ENCODE measurements at regions not wholly inside any gene's neighbourhood (a gene's known extent, or its start where the extent isn't known, plus 50 kb on each side); places are given as distances from the start of the nearest gene placed in this dataset.

GRCh38 chr6:2516059-2516458, 234.7 kb downstream of the MYLK4 start:
- Histone ChIP-seq H3K9me3 (ENCODE audit: control insufficient read depth, insufficient read depth, low read length) (peaks cover 7% of the 10 kb centered on the region; the same call in 1 of the 2 replicates), H3K27ac (ENCODE audit: low read depth, low read length) (no peak overlapping the region), H3K9ac (ENCODE audit: low read depth, low read length) (no peak overlapping the region), H3K27me3 (ENCODE audit: control insufficient read depth, insufficient read depth, low read length) (no peaks in the 10 kb centered on the region), H3K36me3 (ENCODE audit: control insufficient read depth, insufficient read depth, low read length) (no peaks in the 10 kb centered on the region), H3K4me3 (ENCODE audit: low read depth, low read length) (no peak overlapping the region), H3K4me1 (ENCODE audit: control insufficient read depth, insufficient read depth, low read length) (no peaks in the 10 kb centered on the region)

GRCh38 chr6:2514965-2515543, 235.7 kb downstream of the MYLK4 start:
- Histone ChIP-seq H3K4me1 (ENCODE audit: control insufficient read depth, insufficient read depth, low read length) (no peaks in the 10 kb centered on the region), H3K27me3 (ENCODE audit: control insufficient read depth, insufficient read depth, low read length) (no peaks in the 10 kb centered on the region), H3K9me3 (ENCODE audit: control insufficient read depth, insufficient read depth, low read length) (peaks cover 5% of the 10 kb centered on the region; the same call in 1 of the 2 replicates), H3K9ac (ENCODE audit: low read depth, low read length) (no peak overlapping the region), H3K27ac (ENCODE audit: low read depth, low read length) (no peak overlapping the region), H3K36me3 (ENCODE audit: control insufficient read depth, insufficient read depth, low read length) (no peaks in the 10 kb centered on the region), H3K4me3 (ENCODE audit: low read depth, low read length) (no peak overlapping the region)

- Histone ChIP-seq H3K9ac (ENCODE audit: low read depth, low read length) (no peak overlapping the region), H3K36me3 (ENCODE audit: control insufficient read depth, insufficient read depth, low read length) (no peaks in the 10 kb centered on the region), H3K27me3 (ENCODE audit: control insufficient read depth, insufficient read depth, low read length) (no peaks in the 10 kb centered on the region), H3K4me1 (ENCODE audit: control insufficient read depth, insufficient read depth, low read length) (no peaks in the 10 kb centered on the region), H3K9me3 (ENCODE audit: control insufficient read depth, insufficient read depth, low read length) (no peaks in the 10 kb centered on the region; the same call in 1 of the 2 replicates), H3K4me3 (ENCODE audit: low read depth, low read length) (no peak overlapping the region), H3K27ac (ENCODE audit: low read depth, low read length) (no peak overlapping the region)
Measured at GRCh38 chr6:2512802-2513201, 237.9 kb downstream of the MYLK4 start.

- Histone ChIP-seq H3K9ac (ENCODE audit: low read depth, low read length) (no peak overlapping the region), H3K27me3 (ENCODE audit: control insufficient read depth, insufficient read depth, low read length) (no peaks in the 10 kb centered on the region), H3K4me3 (ENCODE audit: low read depth, low read length) (no peak overlapping the region), H3K9me3 (ENCODE audit: control insufficient read depth, insufficient read depth, low read length) (no peaks in the 10 kb centered on the region), H3K27ac (ENCODE audit: low read depth, low read length) (no peak overlapping the region), H3K36me3 (ENCODE audit: control insufficient read depth, insufficient read depth, low read length) (no peaks in the 10 kb centered on the region), H3K4me1 (ENCODE audit: control insufficient read depth, insufficient read depth, low read length) (no peaks in the 10 kb centered on the region)
Measured at GRCh38 chr6:2510316-2510715, 240.4 kb downstream of the MYLK4 start.

GRCh38 chr6:2509711-2510110, 241.0 kb downstream of the MYLK4 start:
- Histone ChIP-seq H3K27me3 (ENCODE audit: control insufficient read depth, insufficient read depth, low read length) (no peaks in the 10 kb centered on the region), H3K4me3 (ENCODE audit: low read depth, low read length) (no peak overlapping the region), H3K9ac (ENCODE audit: low read depth, low read length) (no peak overlapping the region), H3K9me3 (ENCODE audit: control insufficient read depth, insufficient read depth, low read length) (no peaks in the 10 kb centered on the region), H3K27ac (ENCODE audit: low read depth, low read length) (no peak overlapping the region), H3K4me1 (ENCODE audit: control insufficient read depth, insufficient read depth, low read length) (no peaks in the 10 kb centered on the region), H3K36me3 (ENCODE audit: control insufficient read depth, insufficient read depth, low read length) (no peaks in the 10 kb centered on the region)

- no peaks in the 10 kb centered on the region for H3K9me3 ChIP-seq (ENCODE audit: control insufficient read depth, insufficient read depth, low read length)
- no peak overlapping the region for H3K9ac ChIP-seq (ENCODE audit: low read depth, low read length)
- no peak overlapping the region for H3K4me3 ChIP-seq (ENCODE audit: low read depth, low read length)
- no peaks in the 10 kb centered on the region for H3K27me3 ChIP-seq (ENCODE audit: control insufficient read depth, insufficient read depth, low read length)
- H3K27ac ChIP-seq (ENCODE audit: low read depth, low read length) = no peak overlapping the region
- H3K36me3 ChIP-seq (ENCODE audit: control insufficient read depth, insufficient read depth, low read length) = no peaks in the 10 kb centered on the region
- no peaks in the 10 kb centered on the region for H3K4me1 ChIP-seq (ENCODE audit: control insufficient read depth, insufficient read depth, low read length)
Measured at GRCh38 chr6:2508071-2508470, 242.7 kb downstream of the MYLK4 start.

GRCh38 chr6:2507521-2508037, 243.1 kb downstream of the MYLK4 start:
- H3K4me1 ChIP-seq (ENCODE audit: control insufficient read depth, insufficient read depth, low read length) = no peaks in the 10 kb centered on the region

GRCh38 chr6:2507016-2507415, 243.7 kb downstream of the MYLK4 start:
- no peaks in the 10 kb centered on the region for H3K27me3 ChIP-seq (ENCODE audit: control insufficient read depth, insufficient read depth, low read length)
- no peak overlapping the region for H3K4me3 ChIP-seq (ENCODE audit: low read depth, low read length)
- no peaks in the 10 kb centered on the region for H3K9me3 ChIP-seq (ENCODE audit: control insufficient read depth, insufficient read depth, low read length)
- H3K36me3 ChIP-seq (ENCODE audit: control insufficient read depth, insufficient read depth, low read length) = no peaks in the 10 kb centered on the region
- H3K4me1 ChIP-seq (ENCODE audit: control insufficient read depth, insufficient read depth, low read length) = no peaks in the 10 kb centered on the region
- no peak overlapping the region for H3K9ac ChIP-seq (ENCODE audit: low read depth, low read length)
- no peak overlapping the region for H3K27ac ChIP-seq (ENCODE audit: low read depth, low read length)

More at GRCh38 chr6:2507521-2508037, 243.1 kb downstream of the MYLK4 start:
- Histone ChIP-seq H3K27me3 (ENCODE audit: control insufficient read depth, insufficient read depth, low read length) (no peaks in the 10 kb centered on the region), H3K9ac (ENCODE audit: low read depth, low read length) (no peak overlapping the region), H3K27ac (ENCODE audit: low read depth, low read length) (no peak overlapping the region), H3K9me3 (ENCODE audit: control insufficient read depth, insufficient read depth, low read length) (no peaks in the 10 kb centered on the region), H3K4me3 (ENCODE audit: low read depth, low read length) (no peak overlapping the region), H3K36me3 (ENCODE audit: control insufficient read depth, insufficient read depth, low read length) (no peaks in the 10 kb centered on the region)

GRCh38 chr6:2505624-2506023, 245.1 kb downstream of the MYLK4 start:
- Histone ChIP-seq H3K4me3 (ENCODE audit: low read depth, low read length) (no peak overlapping the region), H3K9me3 (ENCODE audit: control insufficient read depth, insufficient read depth, low read length) (no peaks in the 10 kb centered on the region), H3K27ac (ENCODE audit: low read depth, low read length) (no peak overlapping the region), H3K9ac (ENCODE audit: low read depth, low read length) (no peak overlapping the region), H3K36me3 (ENCODE audit: control insufficient read depth, insufficient read depth, low read length) (no peaks in the 10 kb centered on the region), H3K27me3 (ENCODE audit: control insufficient read depth, insufficient read depth, low read length) (no peaks in the 10 kb centered on the region), H3K4me1 (ENCODE audit: control insufficient read depth, insufficient read depth, low read length) (no peaks in the 10 kb centered on the region)

GRCh38 chr6:2504495-2505064, 246.1 kb downstream of the MYLK4 start:
- Histone ChIP-seq H3K27ac (ENCODE audit: low read depth, low read length) (no peak overlapping the region), H3K9me3 (ENCODE audit: control insufficient read depth, insufficient read depth, low read length) (no peaks in the 10 kb centered on the region), H3K4me1 (ENCODE audit: control insufficient read depth, insufficient read depth, low read length) (no peaks in the 10 kb centered on the region), H3K27me3 (ENCODE audit: control insufficient read depth, insufficient read depth, low read length) (no peaks in the 10 kb centered on the region), H3K4me3 (ENCODE audit: low read depth, low read length) (no peak overlapping the region), H3K36me3 (ENCODE audit: control insufficient read depth, insufficient read depth, low read length) (no peaks in the 10 kb centered on the region), H3K9ac (ENCODE audit: low read depth, low read length) (no peak overlapping the region)

GRCh38 chr6:2503816-2504494, 246.8 kb downstream of the MYLK4 start:
- no peak overlapping the region for H3K4me3 ChIP-seq (ENCODE audit: low read depth, low read length)
- no peaks in the 10 kb centered on the region for H3K36me3 ChIP-seq (ENCODE audit: control insufficient read depth, insufficient read depth, low read length)
- H3K9ac ChIP-seq (ENCODE audit: low read depth, low read length) = no peak overlapping the region
- no peaks in the 10 kb centered on the region for H3K27me3 ChIP-seq (ENCODE audit: control insufficient read depth, insufficient read depth, low read length)
- H3K9me3 ChIP-seq (ENCODE audit: control insufficient read depth, insufficient read depth, low read length) = no peaks in the 10 kb centered on the region
- no peak overlapping the region for H3K27ac ChIP-seq (ENCODE audit: low read depth, low read length)
- H3K4me1 ChIP-seq (ENCODE audit: control insufficient read depth, insufficient read depth, low read length) = no peaks in the 10 kb centered on the region

Data from HUES48 (cell line).